Left ventricle myocardium superior (tissue), 1 donor: ENCODE measurements at regions not wholly inside any gene's neighbourhood (a gene's known extent, or its start where the extent isn't known, plus 50 kb on each side); places are given as distances from the start of the nearest gene placed in this dataset.

Source experiments
- ATAC-seq: fragments of 200-7000 bp; cut with Tn5 transposase; one replicate; pipeline ENCODE4 v1.9.1; 2020; ENCODE audit warnings: mild to moderate bottlenecking, moderate library complexity
- DNase-seq: peaks from one replicate; pipeline ENCODE4 v3.0.0-alpha.2; 2020
- intact Hi-C: fragments of 100-400 bp; cut with micrococcal nuclease; formaldehyde crosslinking; loops from one replicate; pipeline ENCODE4 v1.11.0; 2022
- donor health status: DM: no; HTN: yes; CAD: no; lungs with severe emphysema.

DNA sequence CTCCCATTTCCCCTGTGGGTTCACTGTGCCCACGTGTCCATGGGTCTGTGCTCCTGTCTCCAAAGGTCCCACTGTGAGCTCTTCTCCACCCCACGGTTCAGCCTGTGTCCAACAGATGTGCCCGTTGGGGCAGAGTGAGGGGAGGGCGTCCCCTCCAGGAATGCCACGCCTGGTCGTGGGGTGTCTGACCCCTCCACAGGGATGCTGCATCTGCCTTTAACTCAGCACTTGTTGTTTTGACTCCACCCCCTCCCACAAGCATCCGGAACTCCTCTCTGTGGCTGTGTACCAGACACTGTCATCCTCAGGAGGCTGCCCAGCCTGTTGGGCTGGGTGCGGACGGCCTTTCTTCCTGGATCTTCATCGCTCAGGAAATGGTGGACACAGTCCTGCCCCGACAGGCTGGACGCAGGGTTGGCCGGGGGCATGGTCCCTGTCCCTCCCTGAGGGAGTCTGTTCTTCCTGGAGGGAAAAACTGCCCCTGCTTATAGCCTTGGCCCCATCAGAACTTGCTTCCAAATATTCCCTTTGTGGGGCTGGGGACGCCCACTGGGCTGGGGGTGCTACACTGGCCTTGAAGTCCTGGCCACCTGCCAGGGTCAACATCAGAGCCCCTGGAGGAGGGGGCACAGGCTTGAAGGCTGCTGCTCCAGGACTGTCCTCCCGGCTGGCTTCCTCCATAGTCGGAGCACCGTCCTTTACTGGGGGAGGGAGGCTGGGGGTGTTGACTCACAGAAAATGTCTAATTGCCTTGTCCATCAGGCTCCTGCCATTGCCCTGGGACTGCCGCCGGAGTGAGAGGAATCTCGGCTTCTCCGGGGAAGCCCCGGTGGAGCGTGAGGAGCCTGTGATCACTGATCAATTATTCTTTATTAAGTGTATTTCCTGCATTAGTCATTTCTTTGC is 182.0 kb upstream of the C1orf174 start:
- intact Hi-C loops: no loop called here
- DNase-seq: no peak
- no peak for ATAC-seq

DNA sequence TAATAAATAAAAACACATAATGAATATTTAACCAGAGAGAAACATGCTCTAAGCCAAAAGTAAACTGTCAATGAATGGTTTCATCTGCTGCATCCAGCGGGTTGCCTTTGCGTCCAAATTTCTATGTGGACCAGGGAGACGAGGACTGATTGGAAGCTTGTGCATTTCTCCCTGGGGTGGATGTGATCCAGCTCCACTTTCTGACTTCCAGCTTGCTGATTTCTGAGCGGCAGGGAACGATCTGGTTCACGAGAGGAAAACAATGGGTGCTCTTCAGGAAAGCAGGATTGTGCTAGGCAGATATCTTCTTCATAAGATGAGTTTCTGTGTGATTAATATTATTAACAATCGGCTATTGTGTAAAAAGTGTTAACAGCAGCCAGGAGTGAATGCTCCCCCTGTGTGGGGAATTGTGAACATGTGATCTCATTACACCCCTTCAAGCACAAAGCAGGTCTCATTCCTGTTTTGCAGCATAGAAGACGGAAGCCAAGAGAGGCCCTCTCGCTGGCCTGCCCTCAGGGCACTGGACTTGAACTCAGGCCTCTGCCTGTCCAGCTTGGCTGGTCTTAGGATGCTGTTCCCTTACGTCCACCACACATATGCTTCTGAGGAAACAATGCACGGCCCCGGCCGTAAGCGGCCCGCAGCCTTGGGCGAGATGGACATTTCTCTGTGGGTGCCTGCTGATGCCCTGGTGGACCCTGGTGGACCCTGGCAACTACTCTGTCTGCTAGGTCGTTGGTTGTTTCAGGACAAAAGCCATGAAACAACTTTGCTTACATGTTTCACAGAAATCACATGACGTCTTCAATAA is 183.4 kb upstream of the C1orf174 start:
- no peak for DNase-seq

DNA sequence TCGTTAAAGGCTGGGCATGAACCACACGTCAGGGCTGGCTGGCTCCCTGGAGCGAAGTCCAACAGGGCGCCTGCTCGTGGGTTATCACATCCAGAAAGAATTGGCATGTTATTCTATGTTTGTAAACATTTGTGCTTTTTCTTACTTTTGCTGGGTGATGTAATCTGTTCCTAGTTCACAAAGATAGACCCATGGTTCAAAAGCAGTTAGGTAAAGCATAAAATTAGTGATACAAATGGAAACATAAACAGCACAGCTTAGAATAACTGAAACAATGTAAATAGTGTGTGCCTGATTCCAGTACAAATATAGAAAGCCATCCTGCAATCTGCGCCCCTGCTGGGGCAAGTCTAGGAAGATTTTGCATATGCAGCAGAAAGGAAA is 184.0 kb upstream of the C1orf174 start:
- intact Hi-C loops: no loop called here
- DNase-seq (no peak), ATAC-seq (no peak)

More for the DNA sequence above, 183.4 kb upstream of the C1orf174 start:
- intact Hi-C loops: no loop called here
- no peak for ATAC-seq

DNA sequence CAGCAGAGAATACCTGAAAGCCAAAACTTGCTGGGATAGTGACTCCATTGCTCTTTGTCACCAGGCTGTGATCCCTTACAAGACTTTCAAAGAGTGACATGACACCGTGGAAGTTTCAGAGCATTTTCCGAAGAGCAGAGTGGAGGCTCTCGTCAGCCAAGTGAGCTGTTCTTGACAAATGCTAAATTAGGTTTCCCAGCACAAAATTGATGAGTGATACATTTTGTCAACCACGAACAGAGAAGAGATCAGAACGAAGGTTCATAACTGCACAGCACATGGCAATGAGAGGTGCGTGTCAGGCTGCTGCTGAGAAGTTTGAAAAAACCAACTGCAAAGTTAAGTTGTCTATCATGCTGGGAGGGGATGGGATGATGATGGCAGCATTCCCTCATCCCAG is 184.4 kb upstream of the C1orf174 start:
- intact Hi-C loops: no loop called here
- no peak for ATAC-seq
- no peak for DNase-seq

DNA sequence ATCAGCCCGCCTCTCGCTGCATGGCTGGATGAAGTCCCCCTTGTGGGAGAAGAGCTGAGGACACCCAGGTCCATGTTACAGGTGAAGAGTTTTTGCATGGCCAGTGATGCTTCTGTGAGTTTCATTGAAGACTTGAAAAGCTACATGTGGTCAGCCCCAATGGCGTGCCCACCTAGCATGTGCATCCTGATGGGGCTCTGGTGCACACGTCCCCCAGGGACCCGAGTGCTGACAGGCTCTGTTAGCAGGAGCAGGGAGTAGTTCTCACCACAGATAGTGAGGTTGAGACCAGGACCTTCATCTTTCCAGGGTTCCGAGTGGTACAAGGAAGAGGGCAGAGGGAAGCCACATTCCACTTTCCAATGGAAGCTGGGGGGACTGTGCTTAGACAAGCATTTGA is 184.8 kb upstream of the C1orf174 start:
- intact Hi-C loops: no loop called here
- DNase-seq: no peak
- no peak for ATAC-seq

DNA sequence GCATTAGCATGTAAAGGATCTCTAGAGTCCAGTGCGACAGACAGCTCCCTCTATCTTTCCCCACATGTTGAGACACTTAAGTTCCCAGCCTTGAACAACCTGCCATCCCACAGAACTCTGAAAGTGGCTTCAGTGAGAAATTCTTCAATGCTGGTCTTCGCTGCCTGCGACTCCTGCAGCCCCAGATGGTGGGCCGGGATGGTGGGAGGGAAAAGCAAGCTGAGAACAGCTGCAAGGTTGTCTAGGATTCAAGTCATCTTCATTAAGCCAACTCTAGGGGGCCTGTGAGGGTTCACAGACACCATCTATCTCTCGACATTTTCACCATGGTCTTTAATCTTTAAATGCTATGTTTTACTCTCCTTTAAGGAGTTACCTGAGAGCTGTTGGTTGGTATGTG is 185.5 kb upstream of the C1orf174 start:
- intact Hi-C loops: no loop called here
- no peak for ATAC-seq
- no peak for DNase-seq

DNA sequence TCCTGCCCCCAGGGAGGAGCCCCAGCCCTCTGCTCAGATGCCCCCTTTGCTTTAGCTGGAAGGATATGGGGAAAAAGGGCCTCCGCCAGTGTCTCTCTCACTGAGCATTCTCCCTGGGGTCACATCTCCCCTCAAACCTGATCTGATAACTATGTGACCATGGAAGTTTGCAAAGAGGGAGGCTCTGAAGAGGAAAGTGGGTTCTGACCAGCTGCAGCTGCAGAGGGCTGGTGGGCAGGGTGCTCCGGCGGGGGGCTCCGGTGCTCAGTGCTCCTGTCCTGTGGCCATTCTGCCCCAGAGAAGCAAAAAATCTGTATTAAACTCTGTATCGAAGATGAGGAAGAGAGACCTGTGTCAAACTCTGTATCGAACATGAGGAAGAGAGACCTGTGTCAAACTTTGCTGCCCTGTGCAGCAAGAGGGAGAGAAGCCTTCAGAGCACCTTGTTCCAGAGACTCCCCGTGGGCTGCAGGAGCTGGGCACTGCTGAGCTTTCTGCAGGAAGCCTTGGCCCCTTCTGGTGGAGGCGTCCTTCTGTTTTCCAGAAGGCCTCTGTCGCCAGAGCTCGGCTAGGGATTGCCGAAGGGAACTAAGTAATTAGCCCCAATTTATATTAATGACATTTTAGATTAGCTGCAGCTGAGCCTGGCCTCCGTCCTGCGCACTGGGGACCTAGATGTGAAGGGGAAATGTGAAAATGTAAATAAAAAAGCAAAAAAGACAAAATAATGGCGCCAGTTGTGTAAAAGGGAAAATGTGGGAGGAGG is 186.2 kb upstream of the C1orf174 start:
- intact Hi-C loops: no loop called here
- ATAC-seq (no peak), DNase-seq (no peak)

DNA sequence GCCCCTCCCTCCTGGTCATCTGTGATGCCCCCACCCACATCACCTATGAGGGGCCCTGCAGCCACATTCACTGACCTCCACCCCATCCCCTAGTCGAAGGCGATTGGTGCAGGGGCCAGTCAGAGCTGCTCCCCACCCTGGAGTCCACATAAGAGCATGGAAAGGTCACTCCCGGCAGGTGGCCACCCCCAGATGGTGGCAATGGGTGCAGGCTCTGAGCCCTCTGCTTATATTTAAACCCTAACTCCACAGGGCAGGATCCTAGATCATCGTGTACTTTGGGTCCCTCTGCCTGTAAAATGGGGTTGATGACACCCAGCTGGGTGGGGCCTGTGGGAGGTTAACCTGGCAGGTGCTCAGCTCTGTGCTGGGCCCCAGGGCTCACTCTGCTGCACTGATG is 186.8 kb upstream of the C1orf174 start:
- ATAC-seq (no peak), DNase-seq (no peak)
- intact Hi-C loops: no loop called here

DNA sequence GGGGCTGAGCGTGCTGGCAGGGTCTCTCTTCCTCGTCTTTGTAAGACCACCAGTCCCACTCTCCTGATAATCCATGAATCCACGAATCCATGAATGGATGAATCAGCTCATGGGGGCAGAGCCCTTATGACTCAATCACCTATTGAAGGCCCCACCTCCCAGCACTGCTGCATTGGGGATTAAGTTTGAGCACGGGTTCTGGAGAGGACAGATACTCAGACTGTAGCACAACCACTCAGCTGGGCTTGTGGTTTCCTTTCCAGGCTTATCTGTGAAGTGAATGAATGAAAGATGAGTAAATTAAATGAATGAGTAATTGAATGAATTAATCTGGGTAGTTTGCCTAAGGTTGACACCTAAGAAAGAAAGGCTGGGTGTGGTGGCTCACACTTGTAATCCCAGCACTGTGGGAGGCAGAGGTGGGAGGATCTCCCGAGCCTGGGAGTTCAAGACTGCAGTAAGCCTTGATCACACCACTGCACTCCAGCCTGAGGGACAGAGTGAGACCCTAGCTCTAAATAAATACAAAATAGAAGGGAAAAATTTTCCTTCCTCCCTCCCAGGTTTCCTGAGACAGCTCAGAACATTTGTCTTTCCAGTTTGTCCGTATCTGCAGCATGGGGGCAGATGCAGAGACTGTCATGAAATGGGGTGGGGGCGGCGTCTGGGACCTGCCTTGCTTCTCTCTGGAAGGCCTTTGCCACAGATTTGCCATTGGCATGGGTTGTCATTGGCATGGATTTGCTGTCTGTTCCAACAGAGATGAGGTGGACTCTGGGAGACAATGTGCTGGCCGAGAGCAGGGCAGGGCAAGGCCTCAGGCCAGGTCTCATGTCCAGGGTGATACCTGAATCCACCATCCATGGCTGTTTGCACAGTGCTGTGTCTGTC is 187.7 kb upstream of the C1orf174 start:
- no peak for ATAC-seq
- no peak for DNase-seq
- intact Hi-C loops: no loop called here

DNA sequence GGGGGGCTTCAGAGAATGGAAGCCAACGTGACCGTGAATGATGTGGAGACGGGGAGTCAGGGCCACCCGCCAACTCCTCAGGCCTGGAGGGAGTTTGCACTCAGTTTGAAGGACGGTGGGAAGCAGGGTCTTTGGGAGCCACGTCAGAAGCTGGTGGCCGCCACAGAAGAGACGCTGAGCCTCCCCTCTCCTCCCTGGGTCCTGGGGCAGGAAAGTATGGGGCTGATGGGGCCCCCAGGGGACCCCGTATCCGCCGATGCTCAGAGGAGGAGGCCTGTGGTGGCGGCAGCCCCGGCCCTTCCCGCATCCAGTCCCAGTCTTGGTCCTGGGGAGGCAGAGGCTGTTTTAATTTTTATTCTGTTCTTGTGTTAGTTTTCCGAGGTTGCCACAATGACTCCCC is 188.6 kb upstream of the C1orf174 start:
- ATAC-seq: no peak
- no peak for DNase-seq
- intact Hi-C loops: no loop called here

DNA sequence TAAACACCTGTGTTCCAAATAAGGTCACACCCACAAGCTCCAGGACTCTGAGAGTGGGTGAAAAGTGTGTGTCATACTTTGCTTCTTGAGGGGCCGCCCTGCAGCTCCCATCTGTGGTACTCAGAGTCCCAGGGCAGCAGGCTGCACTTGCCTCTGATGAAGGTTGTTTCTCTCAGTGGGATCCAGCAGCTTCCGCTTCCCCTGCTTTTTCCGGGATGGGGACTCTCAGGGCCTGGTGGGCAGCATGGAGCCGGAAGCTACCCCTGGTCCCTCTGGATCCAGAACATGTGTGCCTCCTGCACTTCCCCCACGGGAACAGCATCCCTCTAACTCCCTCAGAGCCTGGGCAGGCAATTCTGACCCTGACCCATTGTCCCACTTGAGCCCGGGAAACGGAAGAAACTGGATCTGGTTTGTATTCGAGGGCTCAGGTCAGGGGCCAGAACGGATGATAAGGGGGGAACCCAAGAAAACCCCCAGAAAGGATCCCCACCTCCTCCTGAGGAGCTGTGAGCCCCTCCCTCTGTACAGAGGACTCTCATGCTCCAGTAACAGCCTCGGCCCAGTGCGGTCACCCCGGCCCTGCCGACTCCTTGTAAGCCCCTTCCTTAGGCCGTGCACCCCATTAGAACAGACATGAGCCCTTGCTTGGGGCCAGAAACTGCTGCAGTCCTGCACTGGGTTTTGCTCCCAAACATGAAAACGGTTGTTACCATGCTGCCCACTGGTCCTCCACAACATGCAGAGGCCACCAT is 189.5 kb upstream of the C1orf174 start:
- no peak for ATAC-seq
- DNase-seq: no peak
- intact Hi-C loops: no loop called here

DNA sequence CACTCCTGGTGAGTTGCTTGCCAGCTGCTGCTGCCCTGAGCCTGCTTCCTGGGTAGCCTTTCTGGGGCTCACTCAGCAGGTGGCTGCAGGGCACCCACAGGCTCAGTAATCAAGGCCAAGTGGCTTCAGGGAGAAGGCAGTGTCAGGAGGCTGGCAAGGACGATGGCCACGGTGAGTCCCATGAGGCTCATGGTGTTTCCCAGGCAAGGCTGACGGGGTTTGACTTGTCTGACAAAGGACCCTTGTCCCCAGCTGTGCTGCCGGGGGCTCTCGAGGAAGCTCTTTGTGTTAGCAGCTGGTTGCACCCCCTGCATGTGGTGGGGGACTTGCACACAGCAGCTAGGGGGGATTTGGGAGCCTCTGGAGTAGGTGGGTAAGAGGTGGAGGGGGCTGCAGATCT is 190.5 kb upstream of the C1orf174 start:
- intact Hi-C loops: no loop called here
- ATAC-seq: no peak
- DNase-seq: no peak

DNA sequence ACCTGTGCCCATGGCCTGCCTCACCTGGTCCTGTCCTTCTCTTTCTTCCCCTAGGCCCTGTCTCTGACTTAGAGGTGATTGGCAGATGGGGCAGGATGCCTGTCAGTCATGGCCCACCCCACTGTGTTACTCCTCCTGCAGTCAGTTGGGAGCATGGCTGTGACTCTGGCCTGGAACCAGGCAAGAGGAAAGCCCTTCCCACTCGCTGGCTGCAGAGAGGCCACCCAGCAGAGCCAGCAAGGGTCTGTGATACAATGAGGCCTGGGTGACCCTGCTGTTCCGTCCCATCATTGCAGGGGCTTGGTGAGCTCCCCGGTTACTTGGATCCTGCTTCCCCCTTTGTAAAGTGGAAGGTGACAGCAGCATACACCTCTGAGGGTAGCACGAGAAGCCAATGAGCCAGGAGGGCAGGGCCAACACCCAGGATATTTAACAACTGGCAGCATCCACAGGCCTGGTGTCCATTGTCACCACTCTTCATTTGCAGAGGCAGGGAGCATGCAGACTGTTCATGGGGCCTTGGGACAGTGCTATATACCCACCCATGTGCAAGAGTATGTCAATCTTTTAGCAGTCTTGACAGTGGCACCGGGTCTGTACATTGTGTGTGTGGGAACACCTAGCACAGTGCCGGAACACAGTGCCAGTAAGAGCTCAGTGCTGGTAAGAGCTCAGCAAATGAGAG is 191.0 kb upstream of the C1orf174 start:
- DNase-seq (no peak), ATAC-seq (no peak)
- intact Hi-C loops: no loop called here

DNA sequence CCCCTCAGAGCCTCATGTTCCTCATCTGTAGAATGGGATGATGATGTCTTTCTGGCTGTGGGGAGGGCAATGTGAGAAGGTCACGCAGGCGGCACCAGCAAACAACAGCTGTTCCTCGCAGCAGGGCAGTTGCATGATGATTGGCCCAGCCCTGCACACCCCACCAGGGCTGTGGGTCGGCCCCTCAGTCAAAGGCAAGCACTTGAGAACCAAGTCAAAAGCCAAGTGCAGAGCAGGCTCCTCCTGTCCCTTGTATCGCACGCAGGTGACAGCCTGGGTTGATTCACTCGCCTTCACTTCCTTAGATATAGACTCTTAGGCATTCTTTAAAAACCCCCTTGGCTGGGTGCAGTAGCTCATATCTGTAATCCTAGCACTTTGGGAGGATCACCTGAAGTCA is 191.9 kb upstream of the C1orf174 start:
- intact Hi-C loops: no loop called here
- DNase-seq (no peak), ATAC-seq (no peak)

DNA sequence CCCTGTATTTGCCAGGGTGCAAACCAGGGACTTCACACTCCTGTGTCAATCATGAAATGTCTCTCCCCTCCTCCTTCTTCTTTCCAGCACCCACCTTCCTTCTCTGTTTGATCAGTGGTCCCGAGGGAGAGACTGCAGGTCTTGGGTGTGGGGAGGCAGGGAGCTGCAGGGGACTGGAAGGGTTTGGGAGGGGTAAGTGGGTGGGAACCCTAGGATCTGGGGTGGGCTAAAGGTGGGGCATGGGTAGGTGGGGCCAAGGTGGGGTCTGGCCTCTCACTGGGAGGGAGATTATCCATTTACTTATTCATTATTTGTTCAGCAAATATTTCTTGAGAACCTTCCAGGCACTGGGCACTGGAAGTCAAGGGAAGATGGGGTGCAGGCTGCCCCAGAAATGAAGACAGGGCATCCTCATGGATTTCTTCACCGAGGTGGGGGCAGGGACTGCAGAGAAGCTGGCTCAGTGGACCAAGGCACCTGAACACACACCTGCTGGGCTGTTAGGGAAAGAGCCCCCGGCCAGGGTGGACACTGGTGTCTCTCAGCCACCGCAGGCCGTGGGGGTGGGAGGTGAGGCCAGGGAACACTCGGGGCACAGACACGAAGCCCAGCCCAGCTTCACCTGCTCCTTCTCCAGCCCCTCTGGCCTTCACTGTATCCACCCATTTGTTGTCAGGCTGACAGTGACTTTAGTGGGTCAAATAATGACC is 193.9 kb upstream of the C1orf174 start:
- intact Hi-C loops: no loop called here
- DNase-seq: no peak
- no peak for ATAC-seq

DNA sequence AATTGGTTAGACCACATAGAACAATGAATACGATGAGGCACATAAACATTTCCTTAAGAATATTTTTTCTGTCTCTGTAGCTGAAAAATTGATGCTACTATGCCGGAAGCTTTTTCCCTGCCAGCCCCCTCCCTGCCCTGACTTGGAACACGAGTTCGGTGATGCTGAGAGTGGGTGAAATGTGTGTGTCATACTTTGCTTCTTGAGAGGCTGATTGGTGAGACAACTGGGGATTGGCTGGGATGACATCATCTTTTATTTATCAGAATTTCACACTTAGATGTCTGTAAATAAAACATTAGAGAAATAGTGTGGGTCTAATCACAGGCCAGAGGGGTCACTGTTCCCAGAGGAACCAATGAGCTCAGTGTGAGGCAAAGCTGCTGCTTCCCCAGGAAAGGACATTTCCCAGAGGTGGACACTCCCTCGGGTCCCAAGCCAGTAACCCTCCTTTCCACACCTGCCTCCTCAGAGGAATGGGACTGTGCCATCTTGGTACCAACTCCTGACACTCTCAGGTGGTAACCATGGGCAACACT is 195.4 kb upstream of the C1orf174 start:
- ATAC-seq (no peak), DNase-seq (no peak)
- intact Hi-C loops: no loop called here
